Spinal cord (tissue), 9 donors: ENCODE measurements at regions not wholly inside any gene's neighbourhood (a gene's known extent, or its start where the extent isn't known, plus 50 kb on each side); places are given as distances from the start of the nearest gene placed in this dataset.

Experiments
- DNase-seq, 6 donors: peaks; one replicate each; pipeline versions ENCODE4 v3.0.0 to v3.0.0-alpha.2; 2013 to 2015; ENCODE audit warnings: low spot score in 6 of 6, low read depth in 4 of 6
- H3K27ac ChIP-seq: one replicate; pipeline ENCODE4 v1.5.1; 2013; ENCODE audit warnings: low read depth, low read length, control low read depth
- H3K27me3 ChIP-seq: one replicate; pipeline ENCODE4 v1.6.1; 2013; ENCODE audit warnings: low read length; ENCODE audit not compliant: control insufficient read depth, insufficient read depth
- H3K36me3 ChIP-seq: one replicate; pipeline ENCODE4 v1.6.1; 2013; ENCODE audit warnings: low read length; ENCODE audit not compliant: control insufficient read depth, insufficient read depth
- H3K4me1 ChIP-seq: one replicate; pipeline ENCODE4 v1.6.1; 2013; ENCODE audit warnings: low read length; ENCODE audit not compliant: control insufficient read depth, insufficient read depth
- H3K4me3 ChIP-seq: one replicate; pipeline ENCODE4 v1.5.1; 2013; ENCODE audit warnings: low read depth, low read length, control low read depth
- H3K9me3 ChIP-seq: one replicate; pipeline ENCODE4 v1.6.1; 2013; ENCODE audit warnings: low read length; ENCODE audit not compliant: control insufficient read depth, insufficient read depth
- WGBS: methylation state at CpG from one replicate; pipeline ENCODE4 v1.1.5; 2013; ENCODE audit warnings: missing lambda C conversion rate; ENCODE audit not compliant: insufficient coverage; 5-methylcytosine and 5-hydroxymethylcytosine counted together
- donor health status: healthy.

DNA sequence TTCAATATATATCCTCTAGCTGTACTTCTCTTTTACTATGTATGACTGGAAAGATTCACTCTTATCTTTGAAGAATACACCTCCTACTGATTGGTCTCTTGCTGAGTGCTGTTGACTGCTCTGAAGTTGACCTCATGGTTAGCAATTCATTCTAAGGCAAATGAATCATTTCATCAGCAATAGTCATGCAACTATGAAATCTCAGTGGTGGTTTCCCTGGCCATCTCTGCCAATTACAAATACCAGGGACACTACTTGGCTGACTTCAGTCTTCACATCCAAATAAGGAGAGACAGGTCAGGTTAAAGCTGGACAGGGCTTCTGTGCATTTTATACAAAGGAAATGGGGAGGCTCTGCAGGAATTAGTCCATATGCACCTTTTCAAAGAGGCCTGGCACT, 333.5 kb upstream of the ACTBL2 start:
- Histone ChIP-seq H3K27me3 (no peaks in the 10 kb centered on the region), H3K9me3 (peaks cover 5% of the 10 kb centered on the region), H3K4me3 (no peak overlapping the region), H3K4me1 (no peaks in the 10 kb centered on the region), H3K36me3 (no peaks in the 10 kb centered on the region), H3K27ac (no peak overlapping the region)
- DNase-seq = no peak

DNA sequence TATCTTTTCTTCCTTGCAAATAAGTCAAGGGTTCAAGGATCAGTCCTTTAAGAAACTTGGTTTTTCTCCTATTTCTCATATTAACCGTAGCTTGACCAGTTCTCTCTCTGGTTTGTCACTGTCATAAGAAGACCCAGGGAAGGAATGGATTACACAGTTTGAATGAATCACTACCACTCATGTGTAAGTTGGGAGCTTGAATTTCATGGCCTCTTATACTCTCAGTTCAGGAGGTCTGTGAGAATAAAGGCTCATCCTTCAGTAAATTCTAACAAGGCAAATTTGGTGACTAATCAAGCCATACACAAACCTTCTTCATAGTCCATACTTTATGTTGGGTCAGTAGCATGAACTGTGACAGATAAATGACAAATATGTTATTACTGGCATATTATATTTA, 323.1 kb upstream of the ACTBL2 start:
- H3K27ac ChIP-seq = no peak overlapping the region
- H3K36me3 ChIP-seq = no peaks in the 10 kb centered on the region
- H3K4me3 ChIP-seq = no peak overlapping the region
- no peaks in the 10 kb centered on the region for H3K4me1 ChIP-seq
- WGBS = no CpG with 5 or more reads among the region's 1 CpG
- no peaks in the 10 kb centered on the region for H3K27me3 ChIP-seq
- no peak for DNase-seq
- no peaks in the 10 kb centered on the region for H3K9me3 ChIP-seq

GRCh38 chr5:57805170-57805569, 322.6 kb upstream of the ACTBL2 start:
- Histone ChIP-seq H3K4me1 (no peaks in the 10 kb centered on the region), H3K36me3 (no peaks in the 10 kb centered on the region), H3K4me3 (no peak overlapping the region), H3K9me3 (no peaks in the 10 kb centered on the region), H3K27ac (no peak overlapping the region), H3K27me3 (no peaks in the 10 kb centered on the region)
- no peak for DNase-seq

DNA sequence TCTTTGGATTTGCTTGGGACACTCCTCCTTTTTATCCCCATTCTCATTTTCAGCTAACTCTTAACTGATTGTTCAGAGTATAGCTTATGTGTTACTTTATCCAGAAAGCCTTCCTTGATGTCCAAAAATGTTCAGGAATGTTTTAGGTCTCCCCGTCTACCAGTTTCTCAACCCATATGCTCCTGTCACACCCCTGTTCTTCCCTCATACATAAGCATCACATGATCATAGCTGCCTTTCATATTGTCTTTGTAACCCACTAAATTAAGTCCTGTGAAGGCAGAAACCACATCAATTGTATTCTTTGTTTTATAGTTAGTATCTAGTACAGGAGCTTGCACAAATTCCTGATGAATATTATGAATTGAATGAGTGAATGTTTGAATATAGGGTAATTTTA, 321.9 kb upstream of the ACTBL2 start:
- WGBS = 100% methylated on average over 1 of the region's 1 CpG
- H3K27me3 ChIP-seq = no peaks in the 10 kb centered on the region
- H3K4me1 ChIP-seq = no peaks in the 10 kb centered on the region
- no peaks in the 10 kb centered on the region for H3K36me3 ChIP-seq
- DNase-seq = no peak
- no peaks in the 10 kb centered on the region for H3K9me3 ChIP-seq
- H3K27ac ChIP-seq = no peak overlapping the region
- no peak overlapping the region for H3K4me3 ChIP-seq

DNA sequence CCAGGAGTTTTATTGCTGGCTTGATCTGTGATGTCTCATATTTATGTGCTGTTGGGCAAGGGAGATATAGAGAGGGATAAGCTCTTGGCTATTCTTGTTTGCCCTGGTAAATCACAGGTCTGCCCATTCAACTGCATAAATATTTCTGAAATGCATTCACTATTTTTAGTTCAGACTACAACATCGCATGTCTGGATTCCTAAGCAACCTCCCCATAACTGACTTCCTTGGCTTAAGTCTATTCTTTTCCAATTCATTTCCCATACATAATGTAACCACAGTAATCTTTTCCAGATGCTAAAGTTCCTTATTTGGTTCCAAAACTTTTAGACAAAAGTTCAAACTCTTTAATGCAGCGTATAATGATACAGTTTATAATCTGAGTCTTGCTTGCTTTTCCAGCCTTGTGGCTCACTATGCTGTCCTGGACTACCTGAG, 321.4 kb upstream of the ACTBL2 start:
- H3K4me3 ChIP-seq = no peak overlapping the region
- H3K27me3 ChIP-seq = no peaks in the 10 kb centered on the region
- H3K4me1 ChIP-seq = no peaks in the 10 kb centered on the region
- H3K9me3 ChIP-seq = no peaks in the 10 kb centered on the region
- H3K36me3 ChIP-seq = no peaks in the 10 kb centered on the region
- no peak for DNase-seq
- H3K27ac ChIP-seq = no peak overlapping the region
- 69% methylated on average over 2 of the region's 2 CpGs for WGBS

GRCh38 chr5:57802131-57802530, 319.5 kb upstream of the ACTBL2 start:
- WGBS = 94% methylated on average over 2 of the region's 3 CpGs
- no peaks in the 10 kb centered on the region for H3K4me1 ChIP-seq
- no peak overlapping the region for H3K27ac ChIP-seq
- no peak for DNase-seq
- no peaks in the 10 kb centered on the region for H3K36me3 ChIP-seq
- H3K4me3 ChIP-seq = no peak overlapping the region
- no peaks in the 10 kb centered on the region for H3K27me3 ChIP-seq
- no peaks in the 10 kb centered on the region for H3K9me3 ChIP-seq

GRCh38 chr5:57795203-57795602, 312.6 kb upstream of the ACTBL2 start:
- Histone ChIP-seq H3K9me3 (no peaks in the 10 kb centered on the region), H3K4me1 (no peaks in the 10 kb centered on the region), H3K27ac (no peak overlapping the region), H3K27me3 (no peaks in the 10 kb centered on the region), H3K4me3 (no peak overlapping the region), H3K36me3 (no peaks in the 10 kb centered on the region)
- no peak for DNase-seq
- 100% methylated on average over 1 of the region's 1 CpG for WGBS

DNA sequence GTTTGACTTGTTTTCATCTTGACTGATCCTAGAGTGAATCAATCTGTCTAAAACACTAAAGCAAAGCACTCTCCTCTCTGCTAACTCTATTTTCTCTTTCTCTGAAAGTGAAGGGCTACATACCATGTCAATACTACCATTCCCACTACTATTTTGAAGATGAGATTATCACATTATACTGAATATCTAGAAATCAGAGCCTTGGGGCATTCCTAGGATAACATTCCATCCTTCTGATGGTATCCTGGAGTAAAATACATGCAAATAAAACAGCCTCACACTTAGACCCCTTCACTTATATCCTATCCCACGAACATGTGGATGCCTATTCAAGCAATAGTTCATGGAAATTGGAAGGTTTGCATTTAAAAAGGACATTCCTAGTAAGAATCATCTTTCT, 309.3 kb upstream of the ACTBL2 start:
- Histone ChIP-seq H3K4me3 (no peak overlapping the region), H3K4me1 (no peaks in the 10 kb centered on the region), H3K9me3 (no peaks in the 10 kb centered on the region), H3K27ac (no peak overlapping the region), H3K27me3 (no peaks in the 10 kb centered on the region), H3K36me3 (no peaks in the 10 kb centered on the region)
- no peak for DNase-seq
- WGBS = no CpG with 5 or more reads among the region's 1 CpG

GRCh38 chr5:57785946-57786345, 303.3 kb upstream of the ACTBL2 start:
- Histone ChIP-seq H3K4me3 (no peak overlapping the region), H3K36me3 (no peaks in the 10 kb centered on the region), H3K4me1 (no peaks in the 10 kb centered on the region), H3K27me3 (no peaks in the 10 kb centered on the region), H3K27ac (no peak overlapping the region), H3K9me3 (no peaks in the 10 kb centered on the region)
- WGBS = no CpG with 5 or more reads among the region's 2 CpGs
- DNase-seq = no peak

DNA sequence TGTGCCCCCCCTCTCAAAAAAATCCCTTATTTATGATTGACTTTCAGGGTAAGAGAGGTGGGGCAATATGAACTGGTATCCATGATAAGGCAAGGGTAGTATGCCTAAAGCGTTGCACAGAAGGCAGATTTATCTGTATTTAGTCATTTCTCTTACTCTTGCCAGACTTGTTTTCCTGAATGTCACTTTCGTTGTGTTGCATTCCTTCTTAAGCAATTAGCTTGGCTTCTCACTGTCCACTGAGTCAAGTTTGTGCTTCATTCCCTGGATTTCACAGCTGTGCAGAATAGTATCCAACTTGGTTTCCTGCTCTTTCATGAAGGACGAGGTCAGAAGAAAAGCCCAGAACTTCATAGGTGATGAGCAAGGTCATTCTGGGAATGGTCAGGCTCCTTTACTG, 301.5 kb upstream of the ACTBL2 start:
- no peak for DNase-seq
- H3K27ac ChIP-seq = no peak overlapping the region
- H3K4me1 ChIP-seq = no peaks in the 10 kb centered on the region
- H3K4me3 ChIP-seq = no peak overlapping the region
- H3K27me3 ChIP-seq = no peaks in the 10 kb centered on the region
- H3K36me3 ChIP-seq = no peaks in the 10 kb centered on the region
- WGBS = 88% methylated on average over 3 of the region's 3 CpGs
- no peaks in the 10 kb centered on the region for H3K9me3 ChIP-seq

GRCh38 chr5:57783693-57784092, 301.1 kb upstream of the ACTBL2 start:
- Histone ChIP-seq H3K4me3 (no peak overlapping the region), H3K4me1 (no peaks in the 10 kb centered on the region), H3K27me3 (no peaks in the 10 kb centered on the region), H3K36me3 (no peaks in the 10 kb centered on the region), H3K9me3 (no peaks in the 10 kb centered on the region), H3K27ac (no peak overlapping the region)
- DNase-seq = no peak
- WGBS = no CpG with 5 or more reads among the region's 2 CpGs
